Peyer's patch (tissue), 4 donors: ENCODE measurements at regions not wholly inside any gene's neighbourhood (a gene's known extent, or its start where the extent isn't known, plus 50 kb on each side); places are given as distances from the start of the nearest gene placed in this dataset.

Experiments
- DNase-seq, 3 donors: peaks; one replicate each; pipeline ENCODE4 v3.0.0-alpha.2; 2017 to 2019
- H3K27ac ChIP-seq, 4 donors: fragments of 200-600 bp; sonication (generic); one replicate each; pipeline ENCODE4 v1.5.1; 2016 to 2019
- H3K27me3 ChIP-seq, 2 donors: fragments of 200-600 bp; sonication (generic); one replicate each; pipeline ENCODE4 v1.5.1; 2019
- H3K36me3 ChIP-seq, 3 donors: fragments of 200-600 bp; sonication (generic); one replicate each; pipeline ENCODE4 v1.5.1; 2016 to 2019
- H3K4me1 ChIP-seq, 4 donors: fragments of 200-600 bp; sonication (generic); one replicate each; pipeline ENCODE4 v1.5.1; 2016 to 2019
- H3K4me3 ChIP-seq, 4 donors: fragments of 200-600 bp; sonication (generic); 1 replicate in 3 of 4; 2 replicates in 1 of 4; pipeline ENCODE4 v1.5.1; 2016 to 2019; ENCODE audit warnings: mild to moderate bottlenecking in 1 of 4
- H3K9me3 ChIP-seq, 4 donors: fragments of 200-600 bp; sonication (generic); one replicate each; pipeline ENCODE4 v1.5.1; 2016 to 2019; ENCODE audit warnings: mild to moderate bottlenecking in 1 of 4
- CTCF ChIP-seq, 6 experiments: fragments of 450-650 bp in 4 of 6; fragments of 200-600 bp in 2 of 6; sonication (generic) in 1 of 6; IDR thresholded peaks; one replicate each; pipeline ENCODE4 v1.5.1; 2017 to 2019; ENCODE audit warnings: antibody characterized with exemption in 6 of 6, mild to moderate bottlenecking in 3 of 6, moderate library complexity in 1 of 6
- POLR2A ChIP-seq, 2 donors: fragments of 450-650 bp; IDR thresholded peaks; one replicate each; pipeline ENCODE4 v1.5.1; 2017; ENCODE audit warnings: antibody characterized with exemption in 2 of 2, mild to moderate bottlenecking in 2 of 2, moderate library complexity in 2 of 2

GRCh38 chr20:50292079-50292590 is 101.5 kb downstream of the CEBPB start:
- peak overlapping the region; percentile 49 to 79 (median 68) for H3K27ac ChIP-seq
- TF ChIP-seq CTCF (IDR thresholded peaks at IDR 0.05) (no peak), POLR2A (IDR thresholded peaks at IDR 0.05) (no peak)
- no peak for DNase-seq
- H3K9me3 ChIP-seq = no peaks in the 10 kb centered on the region
- H3K4me3 ChIP-seq = no peak overlapping the region
- peaks cover 0 to 24% (median 6%) of the 10 kb centered on the region in 4 donors for H3K4me1 ChIP-seq
- H3K27me3 ChIP-seq = no peaks in the 10 kb centered on the region
- no peaks in the 10 kb centered on the region for H3K36me3 ChIP-seq

- H3K27ac ChIP-seq = peak overlapping the region; percentile 52 to 79 (median 68)
- peak; percentile 47 to 89 (median 79) for DNase-seq
- no peak overlapping the region for H3K4me3 ChIP-seq
- H3K36me3 ChIP-seq = no peaks in the 10 kb centered on the region
- H3K9me3 ChIP-seq = no peaks in the 10 kb centered on the region
- peaks cover 0 to 29% (median 6%) of the 10 kb centered on the region in 4 donors for H3K4me1 ChIP-seq
- TF ChIP-seq CTCF (IDR thresholded peaks at IDR 0.05) (no peak), POLR2A (IDR thresholded peaks at IDR 0.05) (no peak)
- no peaks in the 10 kb centered on the region for H3K27me3 ChIP-seq
These were observed 102.1 kb downstream of the CEBPB start for GRCh38 chr20:50292591-50293283.

- H3K4me3 ChIP-seq = no peak overlapping the region
- no peaks in the 10 kb centered on the region for H3K27me3 ChIP-seq
- peaks cover 0 to 29% (median 6%) of the 10 kb centered on the region in 4 donors for H3K4me1 ChIP-seq
- no peaks in the 10 kb centered on the region for H3K9me3 ChIP-seq
- H3K36me3 ChIP-seq = no peaks in the 10 kb centered on the region
- TF ChIP-seq POLR2A (IDR thresholded peaks at IDR 0.05) (no peak), CTCF (IDR thresholded peaks at IDR 0.05) (no peak)
- DNase-seq = no peak
- H3K27ac ChIP-seq = peak overlapping the region; percentile 52 to 79 (median 68)
These were observed 102.9 kb downstream of the CEBPB start for GRCh38 chr20:50293284-50294139.

GRCh38 chr20:50294164-50295088 is 103.8 kb downstream of the CEBPB start:
- Histone ChIP-seq H3K4me1 (peaks cover 0 to 29% (median 6%) of the 10 kb centered on the region in 4 donors), H3K27me3 (no peaks in the 10 kb centered on the region), H3K27ac (peak overlapping the region in 3 of 4 donors; percentile 2 to 79 (median 19)), H3K36me3 (no peaks in the 10 kb centered on the region), H3K4me3 (no peak overlapping the region), H3K9me3 (no peaks in the 10 kb centered on the region)
- no peak for DNase-seq
- TF ChIP-seq POLR2A (IDR thresholded peaks at IDR 0.05) = no peak
- TF ChIP-seq CTCF (IDR thresholded peaks at IDR 0.05) = no peak

GRCh38 chr20:50295345-50295744 is 104.7 kb downstream of the CEBPB start:
- H3K9me3 ChIP-seq = no peaks in the 10 kb centered on the region
- no peak overlapping the region for H3K4me3 ChIP-seq
- no peaks in the 10 kb centered on the region for H3K27me3 ChIP-seq
- no peak for DNase-seq
- peaks cover 0 to 29% (median 6%) of the 10 kb centered on the region in 4 donors for H3K4me1 ChIP-seq
- peak overlapping the region in 1 of 4 donors; percentile 79 for H3K27ac ChIP-seq
- no peaks in the 10 kb centered on the region for H3K36me3 ChIP-seq
- TF ChIP-seq POLR2A (IDR thresholded peaks at IDR 0.05) = no peak
- no peak for TF ChIP-seq CTCF (IDR thresholded peaks at IDR 0.05)
